ENCODE measurements at regions not wholly inside any gene's neighbourhood (a gene's known extent, or its start where the extent isn't known, plus 50 kb on each side); places are given as distances from the start of the nearest gene placed in this dataset.
"Not testable (repeated sequence)": the region's sequence is repeated elsewhere in the genome, so short reads cannot be mapped to it uniquely, and the experiment has no call there.

DNA sequence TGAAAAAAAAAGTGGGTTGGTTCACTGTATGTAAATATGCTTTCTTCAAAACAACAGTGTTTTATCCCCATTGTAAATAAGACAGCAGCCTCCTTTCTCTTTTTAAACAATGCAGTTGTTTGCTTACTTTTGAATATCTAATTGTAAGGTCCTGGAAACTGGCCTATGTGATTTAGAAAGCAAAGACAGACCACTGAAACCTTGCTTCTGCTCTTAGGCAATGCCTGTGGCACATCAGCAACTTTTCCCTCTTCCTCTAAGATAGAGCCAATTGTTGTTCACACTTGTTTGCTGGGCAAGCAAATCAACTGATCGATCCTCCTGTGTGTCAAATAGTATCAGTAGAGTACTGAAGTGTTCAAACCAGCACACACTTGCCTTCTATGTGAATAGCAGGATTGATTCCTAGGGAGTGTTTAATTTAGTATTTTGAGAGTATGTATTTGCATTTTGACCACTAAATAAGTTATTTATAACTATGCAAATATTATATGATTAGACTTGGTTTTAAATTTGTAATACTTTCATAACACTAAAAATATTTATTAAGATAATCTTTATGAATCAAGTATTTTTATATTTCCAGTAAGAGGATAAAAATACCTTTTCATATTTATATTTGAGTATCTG lies 55.4 kb upstream of the GRPR start:
- DNase-seq (ENCODE audit: low read depth in 1 of 2, low spot score in 1 of 2): no peak
- no peak overlapping the region for H3K27ac ChIP-seq
- no peaks in the 10 kb centered on the region for H3K27me3 ChIP-seq
- H3K4me1 ChIP-seq (ENCODE audit: low read depth): no peaks in the 10 kb centered on the region
- H3K36me3 ChIP-seq: no peaks in the 10 kb centered on the region
- no peak overlapping the region for H3K4me3 ChIP-seq
- TF ChIP-seq, protein P1, sequence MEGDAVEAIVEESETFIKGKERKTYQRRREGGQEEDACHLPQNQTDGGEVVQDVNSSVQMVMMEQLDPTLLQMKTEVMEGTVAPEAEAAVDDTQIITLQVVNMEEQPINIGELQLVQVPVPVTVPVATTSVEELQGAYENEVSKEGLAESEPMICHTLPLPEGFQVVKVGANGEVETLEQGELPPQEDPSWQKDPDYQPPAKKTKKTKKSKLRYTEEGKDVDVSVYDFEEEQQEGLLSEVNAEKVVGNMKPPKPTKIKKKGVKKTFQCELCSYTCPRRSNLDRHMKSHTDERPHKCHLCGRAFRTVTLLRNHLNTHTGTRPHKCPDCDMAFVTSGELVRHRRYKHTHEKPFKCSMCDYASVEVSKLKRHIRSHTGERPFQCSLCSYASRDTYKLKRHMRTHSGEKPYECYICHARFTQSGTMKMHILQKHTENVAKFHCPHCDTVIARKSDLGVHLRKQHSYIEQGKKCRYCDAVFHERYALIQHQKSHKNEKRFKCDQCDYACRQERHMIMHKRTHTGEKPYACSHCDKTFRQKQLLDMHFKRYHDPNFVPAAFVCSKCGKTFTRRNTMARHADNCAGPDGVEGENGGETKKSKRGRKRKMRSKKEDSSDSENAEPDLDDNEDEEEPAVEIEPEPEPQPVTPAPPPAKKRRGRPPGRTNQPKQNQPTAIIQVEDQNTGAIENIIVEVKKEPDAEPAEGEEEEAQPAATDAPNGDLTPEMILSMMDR (IDR thresholded peaks at IDR 0.05; ENCODE audit: low read depth, low read length): no peak
- H3K9me3 ChIP-seq (ENCODE audit: low read depth): no peaks in the 10 kb centered on the region

DNA sequence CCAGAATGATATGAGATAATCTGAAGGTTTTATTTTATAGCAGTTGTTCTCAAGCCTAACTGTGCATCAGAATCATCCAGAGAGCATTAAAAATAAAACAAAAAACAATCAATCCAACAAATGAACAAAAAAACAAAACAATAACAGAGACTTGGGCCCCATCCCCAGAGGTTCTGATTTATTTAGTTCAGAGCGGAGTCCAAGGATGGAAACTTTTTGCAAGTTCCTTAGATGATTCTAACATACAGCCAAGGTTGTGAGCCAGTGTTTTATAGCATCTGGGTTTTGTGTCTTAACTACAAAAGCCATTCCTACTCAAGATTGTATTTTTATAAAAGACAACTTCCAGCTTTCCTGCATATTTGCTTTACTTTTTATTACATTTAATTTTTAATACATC lies 59.4 kb upstream of the GRPR start:
- TF ChIP-seq, protein P1 (IDR thresholded peaks at IDR 0.05; ENCODE audit: low read depth, low read length): no peak
- Histone ChIP-seq H3K4me3 (no peak overlapping the region), H3K36me3 (no peaks in the 10 kb centered on the region), H3K27me3 (no peaks in the 10 kb centered on the region), H3K27ac (no peak overlapping the region), H3K9me3 (ENCODE audit: low read depth) (peaks cover 4% of the 10 kb centered on the region), H3K4me1 (ENCODE audit: low read depth) (no peaks in the 10 kb centered on the region)
- no peak for DNase-seq (ENCODE audit: low read depth in 1 of 2, low spot score in 1 of 2)

DNA sequence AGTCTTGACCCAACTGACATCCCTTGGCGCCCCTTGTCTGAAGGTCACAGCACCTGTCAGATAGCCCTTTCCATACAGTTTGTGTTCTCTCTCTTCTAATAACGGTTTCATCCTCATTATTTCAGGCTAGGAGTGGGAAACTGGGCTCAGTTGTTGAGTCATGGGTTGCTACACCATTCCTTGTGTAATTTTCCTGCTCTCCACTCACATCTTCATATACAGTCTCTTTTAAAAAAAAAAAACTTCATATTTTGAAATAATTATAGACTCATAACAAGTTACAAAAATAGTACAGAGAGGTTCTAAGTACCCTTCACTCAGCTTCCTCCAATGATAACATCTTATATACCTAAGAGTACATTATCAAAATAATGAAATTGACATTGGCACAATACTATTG lies 60.2 kb upstream of the GRPR start:
- no peaks in the 10 kb centered on the region for H3K27me3 ChIP-seq
- H3K4me1 ChIP-seq (ENCODE audit: low read depth): no peaks in the 10 kb centered on the region
- H3K4me3 ChIP-seq: no peak overlapping the region
- TF ChIP-seq, protein P1 (IDR thresholded peaks at IDR 0.05; ENCODE audit: low read depth, low read length): no peak
- no peak overlapping the region for H3K27ac ChIP-seq
- peaks cover 4% of the 10 kb centered on the region for H3K9me3 ChIP-seq (ENCODE audit: low read depth)
- DNase-seq (ENCODE audit: low read depth in 1 of 2, low spot score in 1 of 2): peak in 1 of 2 donors; percentile 2
- no peaks in the 10 kb centered on the region for H3K36me3 ChIP-seq

DNA sequence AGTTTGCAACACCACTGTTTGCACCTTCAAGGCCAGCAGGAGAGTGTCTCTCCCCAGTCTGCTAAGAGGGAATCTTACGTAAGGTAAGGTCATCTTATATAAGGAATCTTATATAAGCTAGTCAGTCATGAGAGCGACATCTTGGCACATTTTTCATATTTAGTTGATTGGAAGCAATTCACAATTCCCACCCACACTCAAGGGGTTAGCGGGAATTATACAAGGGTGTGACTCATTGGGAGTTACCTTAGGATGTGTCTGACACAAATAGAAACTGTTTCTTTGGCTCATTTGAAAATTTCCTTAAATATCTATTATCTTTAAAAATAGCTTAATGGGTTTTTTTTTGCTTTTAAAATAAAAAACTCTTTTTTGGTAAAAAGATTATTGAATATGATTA lies 62.1 kb upstream of the GRPR start:
- no peak overlapping the region for H3K4me3 ChIP-seq
- no peaks in the 10 kb centered on the region for H3K36me3 ChIP-seq
- peaks cover 4% of the 10 kb centered on the region for H3K9me3 ChIP-seq (ENCODE audit: low read depth)
- no peaks in the 10 kb centered on the region for H3K4me1 ChIP-seq (ENCODE audit: low read depth)
- no peak for DNase-seq (ENCODE audit: low read depth in 1 of 2, low spot score in 1 of 2)
- no peak overlapping the region for H3K27ac ChIP-seq
- H3K27me3 ChIP-seq: no peaks in the 10 kb centered on the region
- TF ChIP-seq, protein P1 (IDR thresholded peaks at IDR 0.05; ENCODE audit: low read depth, low read length): no peak

DNA sequence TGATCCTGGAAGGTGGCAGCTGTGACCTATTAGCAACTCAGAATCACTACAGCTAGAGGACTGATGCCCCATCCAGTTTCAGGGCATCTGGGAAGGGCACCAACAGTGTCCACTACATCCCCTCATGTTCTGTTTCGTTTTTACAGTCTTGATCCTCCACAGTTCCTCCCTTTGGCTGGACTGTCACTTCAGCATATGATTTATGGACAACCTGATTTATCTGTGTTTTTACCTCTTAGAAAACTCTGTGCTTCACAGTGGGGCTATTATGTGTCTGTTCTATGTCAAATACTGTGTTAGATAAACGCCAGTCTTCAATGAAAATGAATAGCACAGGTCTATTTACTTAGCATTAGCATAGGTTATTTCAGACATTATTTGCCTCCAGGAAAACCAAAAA lies 63.1 kb upstream of the GRPR start:
- no peaks in the 10 kb centered on the region for H3K36me3 ChIP-seq
- no peaks in the 10 kb centered on the region for H3K4me1 ChIP-seq (ENCODE audit: low read depth)
- H3K4me3 ChIP-seq: no peak overlapping the region
- DNase-seq (ENCODE audit: low read depth in 1 of 2, low spot score in 1 of 2): no peak
- TF ChIP-seq, protein P1 (IDR thresholded peaks at IDR 0.05; ENCODE audit: low read depth, low read length): no peak
- H3K9me3 ChIP-seq (ENCODE audit: low read depth): peaks cover 4% of the 10 kb centered on the region
- no peaks in the 10 kb centered on the region for H3K27me3 ChIP-seq
- no peak overlapping the region for H3K27ac ChIP-seq

DNA sequence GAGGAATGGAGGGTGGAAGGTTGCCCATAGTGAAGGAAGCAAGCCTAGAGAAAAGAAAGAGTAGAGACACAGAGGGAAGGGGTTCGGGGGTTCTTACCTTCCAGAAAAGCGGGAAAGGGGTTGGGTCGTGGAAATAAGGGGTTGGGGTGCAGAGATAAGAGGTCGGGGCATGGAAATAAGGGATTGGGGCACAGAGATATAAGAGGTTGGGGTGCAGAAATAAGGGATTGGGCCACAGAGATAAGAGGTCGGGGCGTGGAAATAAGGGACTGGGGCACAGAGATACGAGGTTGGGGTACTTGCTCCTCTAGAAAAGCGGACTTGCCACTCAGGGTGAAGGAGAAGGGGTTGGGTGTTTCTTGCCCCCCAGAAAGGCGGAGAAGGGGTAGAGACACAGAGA lies 74.2 kb upstream of the GRPR start:
- H3K4me1 ChIP-seq (ENCODE audit: low read depth); DNase-seq (ENCODE audit: low read depth in 1 of 2, low spot score in 1 of 2); H3K9me3 ChIP-seq (ENCODE audit: low read depth); H3K36me3 ChIP-seq; H3K4me3 ChIP-seq; H3K27me3 ChIP-seq; H3K27ac ChIP-seq: not testable (repeated sequence)

All from cardiac muscle cell (in vitro differentiated cells and primary cell).